Activated CD4-positive, alpha-beta T cell treated with anti-CD3 and anti-CD28 coated beads for 36 hours (primary cell): ENCODE measurements at regions not wholly inside any gene's neighbourhood (a gene's known extent, or its start where the extent isn't known, plus 50 kb on each side); places are given as distances from the start of the nearest gene placed in this dataset.

Source experiments
- ATAC-seq: fragments of 200-7000 bp; cut with Tn5 transposase; one replicate; pipeline ENCODE4 v1.10.0; 2021; ENCODE audit warnings: mild to moderate bottlenecking, moderate library complexity
- CTCF ChIA-PET: fragments of 350-600 bp; sonication (Branson Sonifier 250); formaldehyde crosslinking; loops from one replicate; lab custom pipeline; 2021; ENCODE audit warnings: antibody characterized with exemption; lab: Charles Lee
- POLR2A ChIA-PET: fragments of 350-600 bp; sonication (Branson Sonifier 250); formaldehyde crosslinking; loops from one replicate; lab custom pipeline; 2021; ENCODE audit warnings: antibody characterized with exemption, inconsistent platforms; lab: Charles Lee
- DNase-seq: peaks from one replicate; pipeline ENCODE4 v3.0.0-alpha.2; 2020
- H3K27ac Mint-ChIP-seq: one replicate; pipeline ENCODE4 v1.8.0; 2021; ENCODE audit warnings: mixed read lengths
- H3K27me3 Mint-ChIP-seq: one replicate; pipeline ENCODE4 v1.8.0; 2021; ENCODE audit warnings: mixed read lengths
- H3K36me3 Mint-ChIP-seq: one replicate; pipeline ENCODE4 v1.8.0; 2021; ENCODE audit warnings: low read depth, mixed read lengths
- H3K4me1 Mint-ChIP-seq: one replicate; pipeline ENCODE4 v1.8.0; 2021; ENCODE audit warnings: mixed read lengths
- H3K4me3 Mint-ChIP-seq: one replicate; pipeline ENCODE4 v1.8.0; 2021; ENCODE audit warnings: mild to moderate bottlenecking, moderate library complexity, mixed read lengths
- H3K9me3 Mint-ChIP-seq: one replicate; pipeline ENCODE4 v1.8.0; 2021; ENCODE audit warnings: low read depth, mixed read lengths
- intact Hi-C, 2 experiments: fragments of 100-400 bp; cut with DNase I in 1 of 2; cut with micrococcal nuclease in 1 of 2; formaldehyde crosslinking; loops; one replicate each; pipeline versions ENCODE4 v1.14.2 to v1.15.1; 2022 to 2024; cut with DNase I, micrococcal nuclease

DNA sequence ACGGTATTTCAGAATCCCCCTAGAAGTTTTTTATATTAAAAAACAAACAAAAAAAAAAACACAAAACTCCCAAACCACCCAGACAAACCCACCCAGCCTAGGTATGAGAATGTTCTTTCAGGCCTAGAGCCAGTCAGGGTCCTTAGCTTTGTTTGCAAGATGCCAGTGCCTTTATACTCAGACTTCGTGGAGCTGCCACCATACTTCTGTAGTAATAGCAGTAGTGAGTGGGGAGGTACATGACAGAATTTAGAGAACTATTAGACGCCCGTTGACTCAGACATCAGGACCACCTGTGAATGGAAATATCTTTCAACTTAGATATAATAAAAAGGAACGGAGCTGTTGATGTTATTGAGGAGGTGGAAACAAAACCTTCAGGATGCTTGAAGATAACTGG is 138.2 kb upstream of the MKLN1 start:
- H3K4me3 Mint-ChIP-seq, result peak overlapping the region; percentile 1
- H3K36me3 Mint-ChIP-seq, result peaks cover 7% of the 10 kb centered on the region
- ATAC-seq (peak; percentile 16), DNase-seq (peak; percentile 22)
- no peaks in the 10 kb centered on the region for H3K27me3 Mint-ChIP-seq
- peak overlapping the region; percentile 96 for H3K27ac Mint-ChIP-seq
- peaks cover 5% of the 10 kb centered on the region for H3K9me3 Mint-ChIP-seq
- intact Hi-C loops, result loop anchor here (1.0 to 10.0 kb wide), 8 partner anchors 122 to 545 kb away; partner anchors contain the start of gene MKLN1 (in 2 of the 2)
- ChIA-PET POLR2A (interaction anchor here (0.6 to 2.4 kb wide), 6 partner anchors 34 to 311 kb away, joined by 3 to 7 read pairs (median 4); no protein-coding TSS in a partner anchor), CTCF (interaction anchor here (0.6 to 2.3 kb wide), 4 partner anchors 41 to 292 kb away, joined by 3 to 7 read pairs (median 4); no protein-coding TSS in a partner anchor)
- peaks cover 46% of the 10 kb centered on the region for H3K4me1 Mint-ChIP-seq

- peaks cover 7% of the 10 kb centered on the region for H3K36me3 Mint-ChIP-seq
- no peak overlapping the region for H3K4me3 Mint-ChIP-seq
- peak overlapping the region; percentile 96 for H3K27ac Mint-ChIP-seq
- CTCF ChIA-PET, result interaction anchor here (0.6 to 2.3 kb wide), 4 partner anchors 31 to 293 kb away, joined by 4 to 7 read pairs (median 4); no protein-coding TSS in a partner anchor
- H3K4me1 Mint-ChIP-seq, result peaks cover 41% of the 10 kb centered on the region
- peaks cover 5% of the 10 kb centered on the region for H3K9me3 Mint-ChIP-seq
- DNase-seq (no peak), ATAC-seq (no peak)
- H3K27me3 Mint-ChIP-seq, result no peaks in the 10 kb centered on the region
- intact Hi-C loops, result no loop called here
- POLR2A ChIA-PET, result interaction anchor here (2.4 kb wide), 1 partner anchor 45 kb away, joined by 7 read pairs; no protein-coding TSS in a partner anchor
Observed at GRCh38 chr7:131190146-131190545, 137.5 kb upstream of the MKLN1 start.

GRCh38 chr7:131190581-131190980 is 137.1 kb upstream of the MKLN1 start:
- Mint-ChIP-seq H3K9me3 (peaks cover 5% of the 10 kb centered on the region), H3K36me3 (peaks cover 7% of the 10 kb centered on the region), H3K4me1 (peaks cover 41% of the 10 kb centered on the region), H3K27me3 (no peaks in the 10 kb centered on the region), H3K27ac (no peak overlapping the region), H3K4me3 (no peak overlapping the region)
- intact Hi-C loops, result no loop called here
- ATAC-seq (no peak), DNase-seq (no peak)
- ChIA-PET CTCF (interaction anchor here (0.6 to 2.3 kb wide), 3 partner anchors 31 to 121 kb away, joined by 4 to 7 read pairs (median 5); no protein-coding TSS in a partner anchor), POLR2A (no interaction called here)

GRCh38 chr7:131194070-131194865 is 133.4 kb upstream of the MKLN1 start:
- ATAC-seq (no peak), DNase-seq (no peak)
- Mint-ChIP-seq H3K4me1 (peaks cover 21% of the 10 kb centered on the region), H3K36me3 (no peaks in the 10 kb centered on the region), H3K4me3 (no peak overlapping the region), H3K27ac (no peak overlapping the region), H3K27me3 (no peaks in the 10 kb centered on the region), H3K9me3 (no peaks in the 10 kb centered on the region)
- CTCF ChIA-PET, result interaction anchor here (0.6 to 0.9 kb wide), 4 partner anchors 12 to 317 kb away, joined by 3 to 4 read pairs (median 4); no protein-coding TSS in a partner anchor
- intact Hi-C loops, result no loop called here
- POLR2A ChIA-PET, result no interaction called here

DNA sequence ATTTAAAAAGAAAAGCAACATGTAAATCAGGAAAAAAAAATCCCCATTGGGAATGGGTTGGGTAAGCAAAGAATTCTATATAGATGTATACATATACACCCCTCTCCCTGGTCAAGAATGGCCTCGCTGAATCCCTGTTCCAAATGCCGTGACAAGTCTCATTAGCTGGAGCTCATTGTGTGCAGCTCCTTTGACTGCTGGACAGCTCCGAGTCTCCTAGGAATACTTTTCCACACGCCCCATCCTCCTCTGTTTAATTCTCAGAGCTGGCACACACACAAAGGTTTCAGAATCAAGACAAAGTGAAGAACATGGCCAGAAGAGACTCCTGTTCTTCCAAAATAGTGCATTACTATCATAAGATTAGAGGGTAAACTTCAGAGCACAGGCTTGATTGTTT is 130.9 kb upstream of the MKLN1 start:
- intact Hi-C loops, result no loop called here
- CTCF ChIA-PET, result no interaction called here
- H3K27me3 Mint-ChIP-seq, result no peaks in the 10 kb centered on the region
- ATAC-seq, result no peak
- peaks cover 6% of the 10 kb centered on the region for H3K4me1 Mint-ChIP-seq
- no peaks in the 10 kb centered on the region for H3K36me3 Mint-ChIP-seq
- H3K27ac Mint-ChIP-seq, result no peak overlapping the region
- POLR2A ChIA-PET, result no interaction called here
- no peak overlapping the region for H3K4me3 Mint-ChIP-seq
- no peaks in the 10 kb centered on the region for H3K9me3 Mint-ChIP-seq
- DNase-seq, result no peak

- no peaks in the 10 kb centered on the region for H3K36me3 Mint-ChIP-seq
- POLR2A ChIA-PET, result no interaction called here
- H3K27me3 Mint-ChIP-seq, result no peaks in the 10 kb centered on the region
- DNase-seq, result no peak
- no peaks in the 10 kb centered on the region for H3K9me3 Mint-ChIP-seq
- H3K27ac Mint-ChIP-seq, result no peak overlapping the region
- no peak overlapping the region for H3K4me3 Mint-ChIP-seq
- CTCF ChIA-PET, result interaction anchor here (0.7 to 1.0 kb wide), 3 partner anchors 26 to 309 kb away, joined by 3 read pairs; no protein-coding TSS in a partner anchor
- ATAC-seq, result peak; percentile 44
- H3K4me1 Mint-ChIP-seq, result peaks cover 6% of the 10 kb centered on the region
- intact Hi-C loops, result no loop called here
Observed at GRCh38 chr7:131197920-131198615, 129.6 kb upstream of the MKLN1 start.

DNA sequence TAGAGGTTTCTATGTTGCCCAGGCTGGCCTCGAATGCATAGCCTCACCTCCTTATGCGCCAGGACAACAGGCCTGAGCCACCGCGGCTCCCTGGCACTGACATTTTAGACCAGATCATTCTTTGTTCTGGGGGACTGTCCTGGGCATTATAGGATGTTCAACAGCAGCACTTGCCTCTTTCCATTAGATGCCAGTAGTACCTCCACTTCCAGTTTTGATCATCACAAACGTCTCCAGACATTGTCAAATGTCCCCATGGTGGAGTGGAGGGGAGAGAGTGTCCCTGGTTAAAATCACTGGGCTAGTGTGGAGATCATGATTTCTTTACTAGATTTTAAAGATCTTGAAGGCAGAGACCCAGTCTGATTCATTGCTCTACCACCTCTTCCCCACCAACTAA is 125.2 kb upstream of the MKLN1 start:
- H3K4me3 Mint-ChIP-seq, result no peak overlapping the region
- intact Hi-C loops, result loop anchor here in 1 of 2 experiments (2.0 kb wide), 1 partner anchor 28 kb away; no protein-coding TSS in a partner anchor
- no peaks in the 10 kb centered on the region for H3K36me3 Mint-ChIP-seq
- DNase-seq (no peak), ATAC-seq (no peak)
- POLR2A ChIA-PET, result no interaction called here
- peaks cover 6% of the 10 kb centered on the region for H3K4me1 Mint-ChIP-seq
- no peak overlapping the region for H3K27ac Mint-ChIP-seq
- no peaks in the 10 kb centered on the region for H3K9me3 Mint-ChIP-seq
- CTCF ChIA-PET, result no interaction called here
- no peaks in the 10 kb centered on the region for H3K27me3 Mint-ChIP-seq

DNA sequence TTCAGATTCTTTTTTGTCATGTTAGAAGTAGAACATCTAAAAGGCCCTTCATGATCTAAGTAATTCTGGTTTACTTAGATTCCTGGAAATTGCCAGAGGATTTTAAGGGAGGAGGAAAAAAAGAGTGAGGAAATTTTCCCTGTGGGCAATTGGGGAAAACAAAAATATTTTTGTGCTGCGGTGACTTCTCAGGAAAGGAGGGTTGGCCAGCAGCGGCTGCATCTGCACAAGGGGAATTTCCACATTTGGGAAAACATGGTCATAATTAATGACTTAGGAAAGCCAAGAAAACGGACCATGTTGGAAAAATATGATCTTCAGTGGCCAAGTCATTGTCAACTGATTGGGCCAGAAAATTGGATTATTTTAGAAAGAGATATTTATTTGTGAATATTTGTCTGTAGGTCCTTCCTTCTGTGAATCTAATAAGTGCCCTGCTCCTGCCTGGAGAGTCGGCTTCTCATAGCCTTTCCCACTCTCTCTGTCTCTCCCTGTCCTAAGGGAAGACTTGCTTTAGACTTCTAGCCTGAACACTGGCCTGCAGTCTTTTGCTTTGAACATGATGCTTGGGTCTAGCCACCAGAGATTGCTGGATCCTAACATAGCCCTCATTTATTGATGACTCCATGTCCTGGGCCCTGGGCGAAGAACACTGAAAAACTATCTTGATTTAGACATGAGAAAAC is 124.2 kb upstream of the MKLN1 start:
- H3K4me3 Mint-ChIP-seq, result no peak overlapping the region
- no peak for ATAC-seq
- DNase-seq, result no peak
- intact Hi-C loops, result loop anchor here in 1 of 2 experiments (2.0 kb wide), 1 partner anchor 29 kb away; no protein-coding TSS in a partner anchor
- H3K9me3 Mint-ChIP-seq, result no peaks in the 10 kb centered on the region
- CTCF ChIA-PET, result no interaction called here
- no peak overlapping the region for H3K27ac Mint-ChIP-seq
- no peaks in the 10 kb centered on the region for H3K36me3 Mint-ChIP-seq
- POLR2A ChIA-PET, result no interaction called here
- H3K4me1 Mint-ChIP-seq, result no peaks in the 10 kb centered on the region
- no peaks in the 10 kb centered on the region for H3K27me3 Mint-ChIP-seq

GRCh38 chr7:131208777-131209176 is 118.9 kb upstream of the MKLN1 start:
- Mint-ChIP-seq H3K4me1 (no peaks in the 10 kb centered on the region), H3K27me3 (no peaks in the 10 kb centered on the region), H3K9me3 (no peaks in the 10 kb centered on the region), H3K36me3 (no peaks in the 10 kb centered on the region), H3K4me3 (no peak overlapping the region), H3K27ac (no peak overlapping the region)
- ATAC-seq (no peak), DNase-seq (no peak)
- intact Hi-C loops, result no loop called here
- CTCF ChIA-PET, result interaction anchor here (0.7 to 1.0 kb wide), 2 partner anchors 13 to 86 kb away, joined by 3 read pairs; no protein-coding TSS in a partner anchor
- POLR2A ChIA-PET, result interaction anchor here (0.6 kb wide), 1 partner anchor 1146 kb away, joined by 4 read pairs; no protein-coding TSS in a partner anchor

GRCh38 chr7:131210618-131211017 is 117.1 kb upstream of the MKLN1 start:
- H3K36me3 Mint-ChIP-seq, result no peaks in the 10 kb centered on the region
- no peak overlapping the region for H3K4me3 Mint-ChIP-seq
- ChIA-PET POLR2A (no interaction called here), CTCF (no interaction called here)
- intact Hi-C loops, result no loop called here
- no peaks in the 10 kb centered on the region for H3K4me1 Mint-ChIP-seq
- H3K27ac Mint-ChIP-seq, result no peak overlapping the region
- DNase-seq, result no peak
- ATAC-seq, result no peak
- no peaks in the 10 kb centered on the region for H3K27me3 Mint-ChIP-seq
- no peaks in the 10 kb centered on the region for H3K9me3 Mint-ChIP-seq

DNA sequence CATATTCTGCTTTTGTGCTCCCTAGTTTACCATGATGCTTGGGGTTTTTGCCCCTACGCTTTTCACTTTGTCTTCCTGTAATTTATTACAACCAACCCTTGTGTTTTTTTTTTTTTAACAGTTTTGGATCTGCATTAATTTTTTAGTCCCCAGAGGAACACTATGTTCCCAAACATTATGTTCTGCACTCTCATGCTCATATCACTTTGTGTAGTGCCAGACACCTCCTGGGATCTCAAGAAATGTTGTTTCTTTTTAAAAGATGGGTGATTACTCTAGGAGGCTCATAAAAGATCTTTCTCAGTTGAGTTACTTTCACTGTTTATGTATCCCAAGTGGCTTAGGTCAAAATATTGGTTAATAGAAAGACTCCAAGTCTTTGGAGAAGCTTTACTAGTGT is 116.2 kb upstream of the MKLN1 start:
- Mint-ChIP-seq H3K27me3 (no peaks in the 10 kb centered on the region), H3K9me3 (no peaks in the 10 kb centered on the region), H3K4me3 (no peak overlapping the region), H3K36me3 (no peaks in the 10 kb centered on the region), H3K4me1 (no peaks in the 10 kb centered on the region), H3K27ac (no peak overlapping the region)
- CTCF ChIA-PET, result no interaction called here
- ATAC-seq (no peak), DNase-seq (no peak)
- POLR2A ChIA-PET, result no interaction called here
- intact Hi-C loops, result no loop called here
